KMS-11 (cell line): ENCODE measurements at regions not wholly inside any gene's neighbourhood (a gene's known extent, or its start where the extent isn't known, plus 50 kb on each side); places are given as distances from the start of the nearest gene placed in this dataset.

Source experiments
- H2AFZ ChIP-seq: fragments of 200-600 bp; sonication (generic); 2 replicates; pipeline ENCODE4 v1.6.1; 2016; ENCODE audit warnings: antibody characterized with exemption, mixed run types, low read depth
- H3K27ac ChIP-seq: fragments of 200-600 bp; sonication (generic); 2 replicates; pipeline ENCODE4 v1.6.1; 2016; ENCODE audit warnings: mild to moderate bottlenecking, mixed run types
- H3K27me3 ChIP-seq: fragments of 200-600 bp; sonication (generic); 2 replicates; pipeline ENCODE4 v1.6.1; 2017; ENCODE audit warnings: mild to moderate bottlenecking, low read depth, mixed run types, moderate library complexity; ENCODE audit not compliant: insufficient read depth
- H3K36me3 ChIP-seq: fragments of 200-600 bp; sonication (generic); 2 replicates; pipeline ENCODE4 v1.6.1; 2017; ENCODE audit warnings: mild to moderate bottlenecking, mixed run types; ENCODE audit not compliant: insufficient read depth
- H3K4me1 ChIP-seq: fragments of 200-600 bp; sonication (generic); 2 replicates; pipeline ENCODE4 v1.6.1; 2016; ENCODE audit warnings: mild to moderate bottlenecking, low read depth, mixed run types; ENCODE audit not compliant: poor library complexity, severe bottlenecking
- H3K4me2 ChIP-seq: fragments of 200-600 bp; sonication (generic); 2 replicates; pipeline ENCODE4 v1.7.0; 2016; ENCODE audit warnings: mild to moderate bottlenecking, mixed run types
- H3K4me3 ChIP-seq: fragments of 200-600 bp; sonication (generic); IDR thresholded peaks from 2 replicates; pipeline ENCODE4 v1.6.1; 2017; ENCODE audit warnings: low read depth, low read length, mixed read lengths; ENCODE audit not compliant: insufficient read depth
- H3K79me2 ChIP-seq: fragments of 200-600 bp; sonication (generic); 2 replicates; pipeline ENCODE4 v1.6.1; 2016; ENCODE audit warnings: low read depth, mixed run types; ENCODE audit not compliant: insufficient read depth
- H3K9ac ChIP-seq: fragments of 200-600 bp; sonication (generic); 2 replicates; pipeline ENCODE4 v1.6.1; 2016; ENCODE audit warnings: mild to moderate bottlenecking, mixed run types
- H4K20me1 ChIP-seq: fragments of 200-600 bp; sonication (generic); 2 replicates; pipeline ENCODE4 v1.6.1; 2016; ENCODE audit warnings: mild to moderate bottlenecking, mixed run types; ENCODE audit not compliant: insufficient read depth
- CTCF ChIP-seq: fragments of 200-600 bp; sonication (generic); conservative IDR thresholded peaks from 2 replicates; pipeline ENCODE4 v1.6.1; 2017; ENCODE audit warnings: low read depth, mild to moderate bottlenecking, antibody characterized with exemption, low read length, moderate library complexity, mixed read lengths

GRCh38 chr6:11891547-11891946 lies 112.9 kb upstream of the ADTRP start:
- Histone ChIP-seq H4K20me1 (no peaks in the 10 kb centered on the region), H3K27ac (no peak overlapping the region), H2AFZ (no peak overlapping the region; the same call in 1 of the 2 replicates), H3K4me2 (no peak overlapping the region), H3K27me3 (no peaks in the 10 kb centered on the region), H3K36me3 (no peaks in the 10 kb centered on the region), H3K79me2 (no peaks in the 10 kb centered on the region), H3K4me3 (no peak overlapping the region), H3K4me1 (no peaks in the 10 kb centered on the region), H3K9ac (no peak overlapping the region)
- TF ChIP-seq CTCF: no peak

GRCh38 chr6:11890849-11891248 lies 112.2 kb upstream of the ADTRP start:
- Histone ChIP-seq H3K79me2 (no peaks in the 10 kb centered on the region), H3K27ac (no peak overlapping the region), H3K4me3 (no peak overlapping the region), H3K4me2 (no peak overlapping the region), H2AFZ (no peak overlapping the region), H4K20me1 (no peaks in the 10 kb centered on the region), H3K9ac (no peak overlapping the region), H3K36me3 (no peaks in the 10 kb centered on the region), H3K27me3 (no peaks in the 10 kb centered on the region), H3K4me1 (no peaks in the 10 kb centered on the region)
- TF ChIP-seq CTCF: no peak

GRCh38 chr6:11890209-11890608 lies 111.6 kb upstream of the ADTRP start:
- Histone ChIP-seq H3K36me3 (no peaks in the 10 kb centered on the region), H3K27me3 (no peaks in the 10 kb centered on the region), H3K4me2 (no peak overlapping the region), H2AFZ (no peak overlapping the region), H4K20me1 (no peaks in the 10 kb centered on the region), H3K4me1 (no peaks in the 10 kb centered on the region), H3K79me2 (no peaks in the 10 kb centered on the region), H3K27ac (no peak overlapping the region), H3K9ac (no peak overlapping the region), H3K4me3 (no peak overlapping the region)
- TF ChIP-seq CTCF: no peak

- H3K4me1 ChIP-seq: no peaks in the 10 kb centered on the region
- no peak overlapping the region for H3K4me2 ChIP-seq
- H2AFZ ChIP-seq: no peak overlapping the region
- H4K20me1 ChIP-seq: no peaks in the 10 kb centered on the region
- no peaks in the 10 kb centered on the region for H3K27me3 ChIP-seq
- no peak overlapping the region for H3K27ac ChIP-seq
- no peak overlapping the region for H3K4me3 ChIP-seq
- no peak overlapping the region for H3K9ac ChIP-seq
- no peaks in the 10 kb centered on the region for H3K79me2 ChIP-seq
- no peak for TF ChIP-seq CTCF
- no peaks in the 10 kb centered on the region for H3K36me3 ChIP-seq
Measured at GRCh38 chr6:11889572-11889971, 111.0 kb upstream of the ADTRP start.

GRCh38 chr6:11888727-11889126 lies 110.1 kb upstream of the ADTRP start:
- Histone ChIP-seq H3K4me2 (no peak overlapping the region), H4K20me1 (no peaks in the 10 kb centered on the region), H2AFZ (no peak overlapping the region), H3K4me1 (no peaks in the 10 kb centered on the region), H3K79me2 (no peaks in the 10 kb centered on the region), H3K4me3 (no peak overlapping the region), H3K27me3 (no peaks in the 10 kb centered on the region), H3K27ac (no peak overlapping the region), H3K9ac (no peak overlapping the region), H3K36me3 (no peaks in the 10 kb centered on the region)
- no peak for TF ChIP-seq CTCF
